ENCODE measurements at regions not wholly inside any gene's neighbourhood (a gene's known extent, or its start where the extent isn't known, plus 50 kb on each side); places are given as distances from the start of the nearest gene placed in this dataset.

- no peak for TF ChIP-seq CTCF (IDR thresholded peaks at IDR 0.05)
- no peak for TF ChIP-seq ZFX (IDR thresholded peaks at IDR 0.05; ENCODE audit: borderline replicate concordance)
Measured at GRCh38 chr5:31086839-31087415, 106.6 kb upstream of the CDH6 start.

GRCh38 chr5:31084871-31085270 is 108.6 kb upstream of the CDH6 start:
- no peak for TF ChIP-seq ZFX (IDR thresholded peaks at IDR 0.05; ENCODE audit: borderline replicate concordance)
- TF ChIP-seq CTCF (IDR thresholded peaks at IDR 0.05), result no peak

More at GRCh38 chr5:31086839-31087415, 106.6 kb upstream of the CDH6 start:
- H3K27ac ChIP-seq, result no peak overlapping the region

GRCh38 chr5:31083364-31083763 is 110.1 kb upstream of the CDH6 start:
- no peak overlapping the region for H3K27ac ChIP-seq
- no peak for TF ChIP-seq ZFX (IDR thresholded peaks at IDR 0.05; ENCODE audit: borderline replicate concordance)
- TF ChIP-seq CTCF (IDR thresholded peaks at IDR 0.05), result no peak

More at GRCh38 chr5:31084871-31085270, 108.6 kb upstream of the CDH6 start:
- no peak overlapping the region for H3K27ac ChIP-seq

- no peak for TF ChIP-seq ZFX (IDR thresholded peaks at IDR 0.05; ENCODE audit: borderline replicate concordance)
- TF ChIP-seq CTCF (IDR thresholded peaks at IDR 0.05), result no peak
- no peak overlapping the region for H3K27ac ChIP-seq
Measured at GRCh38 chr5:31079668-31080067, 113.8 kb upstream of the CDH6 start.

GRCh38 chr5:31078956-31079355 is 114.5 kb upstream of the CDH6 start:
- TF ChIP-seq CTCF (IDR thresholded peaks at IDR 0.05) (no peak), ZFX (IDR thresholded peaks at IDR 0.05; ENCODE audit: borderline replicate concordance) (no peak)
- H3K27ac ChIP-seq, result no peak overlapping the region

- no peak for TF ChIP-seq ZFX (IDR thresholded peaks at IDR 0.05; ENCODE audit: borderline replicate concordance)
- H3K27ac ChIP-seq, result no peak overlapping the region
Measured at GRCh38 chr5:31075981-31076380, 117.5 kb upstream of the CDH6 start.

- no peak overlapping the region for H3K27ac ChIP-seq
- TF ChIP-seq CTCF (IDR thresholded peaks at IDR 0.05), result no peak
- TF ChIP-seq ZFX (IDR thresholded peaks at IDR 0.05; ENCODE audit: borderline replicate concordance), result no peak
Measured at GRCh38 chr5:31068287-31068686, 125.2 kb upstream of the CDH6 start.
